SU-DHL-6 (cell line): ENCODE measurements at regions not wholly inside any gene's neighbourhood (a gene's known extent, or its start where the extent isn't known, plus 50 kb on each side); places are given as distances from the start of the nearest gene placed in this dataset.

Experiments used
- CTCF ChIP-seq: fragments of 200-600 bp; sonication (generic); IDR thresholded peaks from one replicate; pipeline ENCODE4 v1.5.1; 2017; ENCODE audit warnings: antibody characterized with exemption, mild to moderate bottlenecking, low read length, moderate library complexity; ENCODE audit not compliant: insufficient read depth, poor library complexity, severe bottlenecking
- EZH2phosphoT487 ChIP-seq: fragments of 200-600 bp; sonication (generic), shearing (Covaris generic); conservative IDR thresholded peaks from 2 replicates; pipeline ENCODE4 v1.6.1; 2018; ENCODE audit warnings: mild to moderate bottlenecking, antibody characterized with exemption, low read length, moderate library complexity, mixed read lengths

GRCh38 chr2:145088756-145089155 is 568.8 kb upstream of the ZEB2 start:
- TF ChIP-seq CTCF (no peak), EZH2phosphoT487 (no peak)
